ENCODE measurements at regions not wholly inside any gene's neighbourhood (a gene's known extent, or its start where the extent isn't known, plus 50 kb on each side); places are given as distances from the start of the nearest gene placed in this dataset.

- no peak overlapping the region for H3K9ac ChIP-seq
These were observed 143.7 kb downstream of the LRIG2 start for GRCh38 chr1:113216664-113217063.

DNA sequence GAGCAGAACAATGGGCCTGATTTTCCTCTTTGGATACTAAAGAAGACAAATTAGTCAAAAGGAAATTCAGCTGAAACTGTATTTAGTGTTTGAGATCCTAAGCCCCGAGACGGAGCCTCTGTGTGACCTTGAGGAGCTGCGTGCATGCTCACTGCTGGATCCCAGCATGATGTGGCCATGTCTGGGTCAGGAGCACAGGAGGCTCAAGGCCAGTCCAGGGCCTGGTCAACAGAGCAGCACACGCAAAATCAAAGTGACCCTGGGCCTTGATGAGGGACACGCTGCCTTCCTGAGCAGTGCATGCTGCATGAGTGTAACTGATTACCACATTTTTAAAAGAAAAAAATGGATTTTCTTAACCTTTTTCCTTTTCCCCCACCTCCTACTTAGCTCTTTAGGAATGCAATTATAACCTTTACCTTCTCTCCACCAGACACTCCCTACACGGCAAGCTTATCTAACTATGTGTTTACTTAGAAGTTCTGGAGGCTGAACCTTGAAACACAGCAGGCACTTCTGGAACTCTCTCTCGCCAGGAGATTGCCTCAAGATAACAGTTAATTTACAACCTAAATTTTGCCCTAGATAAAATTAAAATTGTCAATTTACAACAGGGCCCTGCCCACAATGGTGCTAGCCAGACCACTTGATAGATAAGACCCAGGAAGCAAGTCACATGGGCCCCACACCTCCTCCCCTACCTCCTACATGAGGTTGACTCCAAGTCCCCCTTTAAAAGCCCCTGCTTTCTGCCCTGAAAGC is 144.6 kb downstream of the LRIG2 start:
- Histone ChIP-seq H3K9me3 (ENCODE audit: control insufficient read depth, low read length) (no peaks in the 10 kb centered on the region), H3K27me3 (ENCODE audit: control insufficient read depth, insufficient read depth, low read length) (no peaks in the 10 kb centered on the region), H3K4me3 (ENCODE audit: low read depth, low read length) (no peak overlapping the region), H3K4me2 (ENCODE audit: low read length) (no peak overlapping the region), H3K9ac (no peak overlapping the region), H3K79me2 (no peaks in the 10 kb centered on the region), H2AFZ (no peak overlapping the region), H3K27ac (no peak overlapping the region), H3K36me3 (ENCODE audit: control insufficient read depth, insufficient read depth, low read length) (no peaks in the 10 kb centered on the region), H3K4me1 (no peaks in the 10 kb centered on the region)
- no peak for TF ChIP-seq CTCF (IDR thresholded peaks at IDR 0.05)

More at GRCh38 chr1:113216664-113217063, 143.7 kb downstream of the LRIG2 start:
- Histone ChIP-seq H3K4me2 (ENCODE audit: low read length) (no peak overlapping the region), H3K36me3 (ENCODE audit: control insufficient read depth, insufficient read depth, low read length) (no peaks in the 10 kb centered on the region), H3K9me3 (ENCODE audit: control insufficient read depth, low read length) (no peaks in the 10 kb centered on the region), H3K27ac (no peak overlapping the region), H3K27me3 (ENCODE audit: control insufficient read depth, insufficient read depth, low read length) (no peaks in the 10 kb centered on the region), H2AFZ (no peak overlapping the region), H3K4me3 (ENCODE audit: low read depth, low read length) (no peak overlapping the region), H3K79me2 (no peaks in the 10 kb centered on the region), H3K4me1 (no peaks in the 10 kb centered on the region)
- no peak for TF ChIP-seq CTCF (IDR thresholded peaks at IDR 0.05)

GRCh38 chr1:113219377-113219776 is 146.4 kb downstream of the LRIG2 start:
- H3K9ac ChIP-seq: no peak overlapping the region
- H3K36me3 ChIP-seq (ENCODE audit: control insufficient read depth, insufficient read depth, low read length): no peaks in the 10 kb centered on the region
- no peaks in the 10 kb centered on the region for H3K4me1 ChIP-seq
- H3K79me2 ChIP-seq: no peaks in the 10 kb centered on the region
- no peak overlapping the region for H3K4me3 ChIP-seq (ENCODE audit: low read depth, low read length)
- H3K27ac ChIP-seq: no peak overlapping the region
- no peak overlapping the region for H2AFZ ChIP-seq
- no peaks in the 10 kb centered on the region for H3K9me3 ChIP-seq (ENCODE audit: control insufficient read depth, low read length)
- H3K4me2 ChIP-seq (ENCODE audit: low read length): no peak overlapping the region
- H3K27me3 ChIP-seq (ENCODE audit: control insufficient read depth, insufficient read depth, low read length): no peaks in the 10 kb centered on the region
- no peak for TF ChIP-seq CTCF (IDR thresholded peaks at IDR 0.05)

- Histone ChIP-seq H3K27me3 (ENCODE audit: control insufficient read depth, insufficient read depth, low read length) (no peaks in the 10 kb centered on the region), H3K27ac (no peak overlapping the region), H3K9ac (no peak overlapping the region), H3K4me1 (no peaks in the 10 kb centered on the region), H3K9me3 (ENCODE audit: control insufficient read depth, low read length) (no peaks in the 10 kb centered on the region), H3K4me2 (ENCODE audit: low read length) (no peak overlapping the region), H2AFZ (no peak overlapping the region), H3K36me3 (ENCODE audit: control insufficient read depth, insufficient read depth, low read length) (no peaks in the 10 kb centered on the region), H3K79me2 (no peaks in the 10 kb centered on the region), H3K4me3 (ENCODE audit: low read depth, low read length) (no peak overlapping the region)
- no peak for TF ChIP-seq CTCF (IDR thresholded peaks at IDR 0.05)
These were observed 146.8 kb downstream of the LRIG2 start for GRCh38 chr1:113219828-113220227.

- Histone ChIP-seq H3K4me1 (no peaks in the 10 kb centered on the region), H3K9ac (no peak overlapping the region), H3K4me2 (ENCODE audit: low read length) (no peak overlapping the region), H3K9me3 (ENCODE audit: control insufficient read depth, low read length) (no peaks in the 10 kb centered on the region), H3K27me3 (ENCODE audit: control insufficient read depth, insufficient read depth, low read length) (no peaks in the 10 kb centered on the region), H3K4me3 (ENCODE audit: low read depth, low read length) (no peak overlapping the region), H3K36me3 (ENCODE audit: control insufficient read depth, insufficient read depth, low read length) (no peaks in the 10 kb centered on the region), H2AFZ (no peak overlapping the region), H3K27ac (no peak overlapping the region), H3K79me2 (no peaks in the 10 kb centered on the region)
- no peak for TF ChIP-seq CTCF (IDR thresholded peaks at IDR 0.05)
These were observed 150.0 kb downstream of the LRIG2 start for GRCh38 chr1:113223040-113223439.
